ENCODE measurements at regions not wholly inside any gene's neighbourhood (a gene's known extent, or its start where the extent isn't known, plus 50 kb on each side); places are given as distances from the start of the nearest gene placed in this dataset.

GRCh38 chr2:43041661-43042360, 184.6 kb downstream of the ZFP36L2 start:
- H3K36me3 ChIP-seq: no peaks in the 10 kb centered on the region
- peak overlapping the region; percentile 63 to 74 for H3K27ac ChIP-seq
- H3K4me3 ChIP-seq: no peak overlapping the region
- H3K4me1 ChIP-seq: peaks cover 9 to 29% of the 10 kb centered on the region in 2 donors
- H3K9me3 ChIP-seq: no peaks in the 10 kb centered on the region
- no peaks in the 10 kb centered on the region for H3K27me3 ChIP-seq
- intact Hi-C loops (cut with DNase I): loop anchor here (5.0 kb wide), 1 partner anchor 185 kb away; the partner anchor contains the start of gene ZFP36L2
- DNase-seq (ENCODE audit: low spot score in 2 of 2): peak; percentile 39 to 87
- TF ChIP-seq CTCF (IDR thresholded peaks at IDR 0.05): no peak

- Histone ChIP-seq H3K4me3 (no peak overlapping the region), H3K27ac (peak overlapping the region; percentile 63 to 74), H3K36me3 (no peaks in the 10 kb centered on the region), H3K9me3 (no peaks in the 10 kb centered on the region), H3K4me1 (peaks cover 9 to 23% of the 10 kb centered on the region in 2 donors), H3K27me3 (no peaks in the 10 kb centered on the region)
- intact Hi-C loops (cut with DNase I): loop anchor here (5.0 kb wide), 1 partner anchor 186 kb away; the partner anchor contains the start of gene ZFP36L2
- no peak for DNase-seq (ENCODE audit: low spot score in 2 of 2)
- no peak for TF ChIP-seq CTCF (IDR thresholded peaks at IDR 0.05)
Measured at GRCh38 chr2:43041173-43041591, 185.2 kb downstream of the ZFP36L2 start.

- H3K36me3 ChIP-seq: no peaks in the 10 kb centered on the region
- intact Hi-C loops (cut with DNase I): loop anchor here (5.0 kb wide), 1 partner anchor 187 kb away; the partner anchor contains the start of gene ZFP36L2
- H3K4me1 ChIP-seq: peaks cover 6 to 17% of the 10 kb centered on the region in 2 donors
- no peaks in the 10 kb centered on the region for H3K27me3 ChIP-seq
- no peaks in the 10 kb centered on the region for H3K9me3 ChIP-seq
- no peak for TF ChIP-seq CTCF (IDR thresholded peaks at IDR 0.05)
- no peak for DNase-seq (ENCODE audit: low spot score in 2 of 2)
- H3K4me3 ChIP-seq: no peak overlapping the region
- H3K27ac ChIP-seq: no peak overlapping the region
Measured at GRCh38 chr2:43040084-43040854, 186.1 kb downstream of the ZFP36L2 start.

- H3K27ac ChIP-seq: no peak overlapping the region
- H3K9me3 ChIP-seq: no peaks in the 10 kb centered on the region
- peaks cover 6 to 17% of the 10 kb centered on the region in 2 donors for H3K4me1 ChIP-seq
- DNase-seq (ENCODE audit: low spot score in 2 of 2): no peak
- no peaks in the 10 kb centered on the region for H3K27me3 ChIP-seq
- intact Hi-C loops (cut with DNase I): loop anchor here (5.0 kb wide), 1 partner anchor 188 kb away; the partner anchor contains the start of gene ZFP36L2
- H3K4me3 ChIP-seq: no peak overlapping the region
- no peak for TF ChIP-seq CTCF (IDR thresholded peaks at IDR 0.05)
- no peaks in the 10 kb centered on the region for H3K36me3 ChIP-seq
Measured at GRCh38 chr2:43039376-43040080, 186.9 kb downstream of the ZFP36L2 start.

GRCh38 chr2:43038696-43039094, 187.7 kb downstream of the ZFP36L2 start:
- H3K4me3 ChIP-seq: no peak overlapping the region
- TF ChIP-seq CTCF (IDR thresholded peaks at IDR 0.05): no peak
- peaks cover 6 to 17% of the 10 kb centered on the region in 2 donors for H3K4me1 ChIP-seq
- H3K27me3 ChIP-seq: no peaks in the 10 kb centered on the region
- H3K27ac ChIP-seq: peak overlapping the region; percentile 32 to 39
- intact Hi-C loops (cut with DNase I): no loop called here
- H3K36me3 ChIP-seq: no peaks in the 10 kb centered on the region
- DNase-seq (ENCODE audit: low spot score in 2 of 2): no peak
- H3K9me3 ChIP-seq: no peaks in the 10 kb centered on the region

Data from ascending aorta (tissue), 2 donors.